ENCODE measurements at regions not wholly inside any gene's neighbourhood (a gene's known extent, or its start where the extent isn't known, plus 50 kb on each side); places are given as distances from the start of the nearest gene placed in this dataset.
A peak's percentile ranks its signal among the peaks of the same experiment; 100 is the strongest.

DNA sequence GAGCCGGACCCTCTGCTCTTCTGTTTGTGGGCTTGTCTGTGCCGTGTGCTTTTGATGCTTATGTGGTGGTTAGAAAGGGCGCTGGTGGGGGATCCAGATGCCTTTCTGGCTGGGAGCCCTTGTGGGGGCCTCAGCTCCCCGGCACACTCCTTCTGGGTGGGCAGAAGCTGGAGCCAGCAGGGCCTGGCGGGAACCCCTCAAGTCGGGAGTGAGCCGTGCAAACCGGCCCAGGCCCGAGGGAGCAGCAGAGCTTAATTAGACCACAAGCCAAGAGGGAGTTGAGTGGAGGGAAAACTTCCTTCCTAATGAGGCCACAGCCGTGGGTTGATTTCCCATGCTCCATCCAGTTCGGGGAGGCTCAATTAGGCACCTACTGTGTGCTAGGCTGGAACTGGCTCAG, 76.0 kb upstream of the RNU6ATAC start:
- CTCF ChIA-PET: interaction anchor here (0.6 kb wide), 1 partner anchor 101 kb away, joined by 3 read pairs; no protein-coding TSS in a partner anchor
- Mint-ChIP-seq H3K27ac (no peak overlapping the region), H3K9me3 (no peaks in the 10 kb centered on the region), H3K27me3 (ENCODE audit: low read depth) (no peaks in the 10 kb centered on the region), H3K4me1 (ENCODE audit: low read depth) (peaks cover 12% of the 10 kb centered on the region), H3K36me3 (ENCODE audit: low read depth) (no peaks in the 10 kb centered on the region), H3K4me3 (no peak overlapping the region)
- no peak for DNase-seq
- intact Hi-C loops (cut with micrococcal nuclease): no loop called here

DNA sequence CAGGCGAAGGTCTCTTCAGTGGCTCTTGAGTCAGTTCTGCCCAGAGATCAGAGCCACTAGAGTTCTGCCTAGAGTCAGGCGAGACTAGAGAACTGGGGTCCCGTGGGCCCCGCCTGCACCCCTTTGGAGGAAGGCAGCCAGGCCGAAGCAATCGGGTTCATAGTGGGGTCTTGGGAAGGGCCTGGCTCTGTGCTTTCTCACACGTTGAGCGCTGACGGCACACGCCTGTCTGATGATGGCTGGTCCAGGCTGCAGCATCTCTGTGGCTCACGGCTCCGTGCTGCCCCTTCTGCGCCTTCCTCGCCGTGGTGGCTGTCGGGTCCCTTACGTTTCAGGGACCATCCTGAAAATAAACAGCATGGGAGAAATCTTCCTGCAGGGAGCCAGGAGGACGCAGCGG, 78.3 kb upstream of the RNU6ATAC start:
- H3K27ac Mint-ChIP-seq: no peak overlapping the region

DNA sequence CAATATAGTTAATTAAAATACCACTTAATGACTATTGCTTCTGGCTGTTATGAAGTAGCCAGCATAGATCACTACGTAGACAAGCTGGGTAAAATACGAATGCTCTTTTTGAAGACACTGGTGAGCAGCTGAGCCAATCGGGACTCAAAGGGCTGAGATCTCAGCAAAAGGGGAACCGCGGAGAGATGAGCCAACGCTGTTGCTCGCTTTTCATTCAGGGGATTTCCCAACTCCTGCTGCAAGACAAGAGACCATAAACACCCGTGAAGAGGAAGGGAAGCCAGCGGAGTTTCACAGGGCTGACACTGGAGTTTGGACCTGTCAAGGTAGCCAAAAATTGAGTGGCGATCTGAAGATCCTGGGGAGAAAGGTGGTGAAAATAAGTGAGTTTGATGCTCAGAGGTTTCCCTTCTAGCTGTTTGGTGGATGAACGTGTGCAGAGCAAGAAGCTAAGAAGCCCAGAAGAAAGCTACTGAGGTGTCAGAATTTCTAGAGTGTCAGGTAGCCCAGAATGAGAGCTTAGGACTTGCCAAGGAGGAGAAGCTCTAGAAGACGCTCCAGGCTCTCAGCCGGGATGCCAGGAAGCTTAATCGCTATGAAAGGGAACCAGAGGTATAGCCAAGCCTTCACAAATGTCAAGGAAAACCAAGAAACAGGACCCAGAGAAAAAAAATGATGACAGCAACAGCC, 79.6 kb upstream of the RNU6ATAC start:
- peak; percentile 72 for DNase-seq
- peaks cover 8% of the 10 kb centered on the region for H3K9me3 Mint-ChIP-seq
- no peak overlapping the region for H3K27ac Mint-ChIP-seq
- peaks cover 12% of the 10 kb centered on the region for H3K4me1 Mint-ChIP-seq (ENCODE audit: low read depth)
- H3K27me3 Mint-ChIP-seq (ENCODE audit: low read depth): no peaks in the 10 kb centered on the region
- no peaks in the 10 kb centered on the region for H3K36me3 Mint-ChIP-seq (ENCODE audit: low read depth)
- no peak overlapping the region for H3K4me3 Mint-ChIP-seq
- intact Hi-C loops (cut with micrococcal nuclease): no loop called here
- CTCF ChIA-PET: interaction anchor here (1.0 kb wide), 1 partner anchor 73 kb away, joined by 4 read pairs; no protein-coding TSS in a partner anchor

More for the DNA sequence above, 78.3 kb upstream of the RNU6ATAC start:
- Mint-ChIP-seq H3K27me3 (ENCODE audit: low read depth) (no peaks in the 10 kb centered on the region), H3K36me3 (ENCODE audit: low read depth) (no peaks in the 10 kb centered on the region), H3K4me1 (ENCODE audit: low read depth) (peaks cover 12% of the 10 kb centered on the region), H3K9me3 (peaks cover 2% of the 10 kb centered on the region), H3K4me3 (no peak overlapping the region)
- CTCF ChIA-PET: interaction anchor here (0.7 kb wide), 1 partner anchor 80 kb away, joined by 3 read pairs; no protein-coding TSS in a partner anchor
- intact Hi-C loops (cut with micrococcal nuclease): no loop called here
- no peak for DNase-seq

DNA sequence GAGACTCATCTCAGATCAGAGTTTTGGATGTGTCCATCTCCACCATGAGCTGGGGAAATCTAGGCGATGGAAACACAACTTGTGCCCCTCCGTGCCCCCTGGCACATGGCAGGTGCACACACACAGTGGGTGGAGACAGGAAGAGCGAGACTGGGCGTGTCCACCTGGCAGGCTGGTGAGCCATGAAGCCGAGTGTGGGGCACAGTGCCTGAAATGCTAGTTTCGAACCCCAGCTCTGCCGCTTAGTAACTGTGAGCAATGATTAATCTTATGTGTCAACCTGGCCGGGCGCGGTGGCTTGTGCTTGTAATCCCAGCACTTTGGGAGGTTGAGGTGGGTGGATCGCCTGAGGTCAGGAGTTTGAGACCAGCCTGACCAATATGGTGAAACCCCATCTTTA, 80.8 kb upstream of the RNU6ATAC start:
- CTCF ChIA-PET: interaction anchor here (0.9 kb wide), 1 partner anchor 74 kb away, joined by 3 read pairs; no protein-coding TSS in a partner anchor
- no peak overlapping the region for H3K27ac Mint-ChIP-seq

DNA sequence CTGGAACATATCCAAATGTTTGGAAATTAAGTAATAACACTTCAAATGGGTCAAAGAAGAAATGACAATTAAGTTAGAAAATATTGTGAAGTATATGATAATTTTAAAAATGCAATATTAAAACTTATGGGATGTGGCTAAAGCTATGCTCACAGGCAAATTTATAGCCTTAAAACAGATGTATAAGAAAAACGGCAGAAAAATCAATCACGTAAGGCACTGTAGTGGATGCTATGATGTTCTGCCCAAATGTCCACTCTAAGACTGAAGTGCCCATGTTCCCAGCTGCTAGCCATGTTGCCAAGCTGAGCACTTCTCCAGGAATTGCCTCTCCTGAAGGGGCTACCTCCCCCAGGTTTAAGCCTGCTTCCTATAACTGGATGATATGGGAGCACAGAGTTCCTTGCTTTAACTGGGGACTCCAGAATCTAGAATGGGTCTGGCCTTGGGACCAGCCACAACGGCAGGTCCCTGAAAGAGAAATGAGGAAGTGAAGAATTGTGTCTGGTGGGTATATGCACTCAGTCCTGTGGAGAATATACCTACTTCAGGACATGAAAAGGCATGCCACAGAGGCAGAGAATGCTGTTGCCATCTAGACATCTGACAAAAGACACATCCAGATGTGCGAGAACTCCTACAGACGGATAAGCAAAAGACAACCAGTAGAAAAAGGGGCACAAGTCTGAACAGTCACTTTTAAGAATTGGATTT, 78.2 kb upstream of the RXRA start:
- Mint-ChIP-seq H3K36me3 (ENCODE audit: low read depth) (no peaks in the 10 kb centered on the region), H3K9me3 (peaks cover 8% of the 10 kb centered on the region), H3K4me3 (no peak overlapping the region), H3K27me3 (ENCODE audit: low read depth) (no peaks in the 10 kb centered on the region), H3K27ac (no peak overlapping the region), H3K4me1 (ENCODE audit: low read depth) (peaks cover 5% of the 10 kb centered on the region)
- no peak for DNase-seq
- CTCF ChIA-PET: no interaction called here
- intact Hi-C loops (cut with micrococcal nuclease): no loop called here

More for the DNA sequence above, 80.8 kb upstream of the RNU6ATAC start:
- no peak overlapping the region for H3K4me3 Mint-ChIP-seq
- peaks cover 8% of the 10 kb centered on the region for H3K9me3 Mint-ChIP-seq
- intact Hi-C loops (cut with micrococcal nuclease): no loop called here
- peaks cover 12% of the 10 kb centered on the region for H3K4me1 Mint-ChIP-seq (ENCODE audit: low read depth)
- H3K27me3 Mint-ChIP-seq (ENCODE audit: low read depth): no peaks in the 10 kb centered on the region
- DNase-seq: no peak
- H3K36me3 Mint-ChIP-seq (ENCODE audit: low read depth): no peaks in the 10 kb centered on the region

DNA sequence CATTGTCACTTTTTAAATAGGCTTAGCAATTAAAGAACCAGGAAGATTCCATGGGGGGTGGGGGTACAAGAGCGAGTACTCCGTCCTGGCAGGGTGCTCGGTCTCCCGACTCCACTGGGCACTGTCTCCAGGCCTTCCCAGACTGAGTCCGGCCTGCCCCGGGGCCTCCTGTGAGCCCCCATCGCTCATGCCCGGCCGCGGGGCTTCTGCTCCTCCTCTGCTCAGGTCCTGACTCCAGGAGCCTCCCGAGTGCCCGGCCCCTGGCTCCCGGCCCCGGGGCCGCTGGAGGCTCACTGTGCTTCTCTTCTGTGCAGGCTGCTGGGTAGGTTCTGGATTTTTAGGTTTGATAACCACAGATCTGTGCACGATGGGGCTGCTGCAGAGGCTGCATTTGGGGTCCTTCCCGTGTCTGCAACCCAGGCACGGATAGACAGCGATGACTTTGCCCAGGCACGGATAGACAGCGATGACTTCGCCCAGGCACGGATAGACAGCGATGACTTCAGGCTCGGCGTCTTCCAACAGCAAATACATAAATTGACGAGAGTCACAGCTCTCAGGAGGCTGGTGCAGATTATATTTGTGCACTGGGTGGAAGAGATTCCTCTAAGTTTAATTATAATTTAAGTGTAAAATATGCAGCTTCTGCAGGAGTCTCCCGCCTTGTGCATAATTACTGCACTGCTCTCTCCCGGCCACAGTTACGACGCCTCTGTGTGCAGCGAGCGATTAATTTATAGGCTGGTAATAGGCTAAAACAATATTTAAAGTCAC, 74.8 kb upstream of the RXRA start:
- Mint-ChIP-seq H3K9me3 (peaks cover 8% of the 10 kb centered on the region), H3K4me1 (ENCODE audit: low read depth) (no peaks in the 10 kb centered on the region), H3K36me3 (ENCODE audit: low read depth) (no peaks in the 10 kb centered on the region), H3K4me3 (no peak overlapping the region), H3K27me3 (ENCODE audit: low read depth) (no peaks in the 10 kb centered on the region), H3K27ac (no peak overlapping the region)
- no peak for DNase-seq
- intact Hi-C loops (cut with micrococcal nuclease): no loop called here
- CTCF ChIA-PET: no interaction called here

DNA sequence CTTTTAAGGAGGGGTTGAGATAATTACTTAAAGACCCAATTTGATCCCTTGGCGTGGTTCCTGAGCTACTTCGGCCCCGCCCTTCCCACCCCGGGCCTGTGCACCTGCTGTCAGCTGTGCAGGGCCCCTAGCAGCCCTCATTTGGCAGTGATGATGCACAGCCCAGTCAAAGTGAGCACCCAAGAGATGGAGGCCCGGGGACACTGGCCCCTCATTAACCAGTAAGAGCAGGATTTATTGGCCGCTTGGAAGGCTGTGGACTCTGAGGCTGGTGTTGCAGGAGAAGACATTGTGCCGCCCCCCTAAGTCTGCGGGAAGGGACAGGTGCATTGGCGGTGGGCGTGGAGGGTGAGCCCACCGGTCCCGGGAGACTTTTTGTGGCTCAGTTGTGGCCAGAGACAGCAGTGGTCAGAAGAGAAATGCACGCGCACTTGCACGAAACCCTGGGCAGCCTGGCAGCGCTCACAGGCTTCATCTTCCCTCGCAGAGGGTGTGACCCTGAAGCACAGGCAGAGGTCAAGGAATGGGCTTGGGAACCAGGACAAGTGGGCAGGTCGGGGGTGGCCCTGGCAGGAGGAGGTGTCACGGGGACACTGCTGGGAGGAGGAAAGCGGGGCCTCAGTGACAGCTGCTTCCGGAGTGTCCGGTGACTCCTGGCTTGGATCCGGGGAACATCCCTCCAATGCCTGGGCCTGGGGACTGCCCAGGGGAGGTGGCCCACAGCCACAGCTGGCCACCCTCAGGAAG, 74.0 kb upstream of the RXRA start:
- Mint-ChIP-seq H3K4me3 (no peak overlapping the region), H3K9me3 (peaks cover 8% of the 10 kb centered on the region), H3K27me3 (ENCODE audit: low read depth) (no peaks in the 10 kb centered on the region), H3K36me3 (ENCODE audit: low read depth) (no peaks in the 10 kb centered on the region), H3K27ac (no peak overlapping the region), H3K4me1 (ENCODE audit: low read depth) (no peaks in the 10 kb centered on the region)
- DNase-seq: no peak
- CTCF ChIA-PET: no interaction called here
- intact Hi-C loops (cut with micrococcal nuclease): no loop called here

DNA sequence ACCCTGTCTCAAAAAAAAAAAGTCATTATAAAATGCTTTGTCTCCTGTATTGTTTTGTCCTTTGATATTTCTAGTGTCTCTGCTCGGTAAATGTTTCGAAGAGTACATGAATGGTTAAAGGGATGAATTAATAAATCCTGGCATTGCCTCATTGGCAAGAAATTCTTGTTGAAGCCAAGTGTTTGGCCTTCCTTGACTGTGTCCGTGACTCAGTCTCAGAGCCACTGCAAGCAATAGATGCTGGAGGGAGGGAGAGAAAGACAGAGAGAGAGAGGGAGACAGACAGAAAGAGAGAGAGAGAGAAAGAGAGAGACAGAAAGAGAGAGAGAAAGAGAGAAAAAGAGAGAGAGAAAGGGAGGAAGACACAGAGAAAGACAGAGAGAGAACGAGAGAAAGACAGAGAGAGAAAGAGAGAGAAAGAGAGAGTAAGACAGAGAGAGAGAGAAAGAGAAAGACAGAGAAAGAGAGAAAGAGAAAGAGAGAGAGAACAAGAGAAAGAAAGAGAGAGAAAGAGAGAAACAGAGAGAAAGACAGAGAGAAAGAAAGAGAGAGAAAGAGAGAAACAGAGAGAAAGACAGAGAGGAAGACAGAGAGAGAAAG, 72.5 kb upstream of the RXRA start:
- no peak overlapping the region for H3K4me3 Mint-ChIP-seq
- no peaks in the 10 kb centered on the region for H3K9me3 Mint-ChIP-seq
- H3K27me3 Mint-ChIP-seq (ENCODE audit: low read depth): no peaks in the 10 kb centered on the region
- no peak overlapping the region for H3K27ac Mint-ChIP-seq
- no peaks in the 10 kb centered on the region for H3K4me1 Mint-ChIP-seq (ENCODE audit: low read depth)
- intact Hi-C loops (cut with micrococcal nuclease): no loop called here
- H3K36me3 Mint-ChIP-seq (ENCODE audit: low read depth): no peaks in the 10 kb centered on the region
- CTCF ChIA-PET: no interaction called here
- no peak for DNase-seq

DNA sequence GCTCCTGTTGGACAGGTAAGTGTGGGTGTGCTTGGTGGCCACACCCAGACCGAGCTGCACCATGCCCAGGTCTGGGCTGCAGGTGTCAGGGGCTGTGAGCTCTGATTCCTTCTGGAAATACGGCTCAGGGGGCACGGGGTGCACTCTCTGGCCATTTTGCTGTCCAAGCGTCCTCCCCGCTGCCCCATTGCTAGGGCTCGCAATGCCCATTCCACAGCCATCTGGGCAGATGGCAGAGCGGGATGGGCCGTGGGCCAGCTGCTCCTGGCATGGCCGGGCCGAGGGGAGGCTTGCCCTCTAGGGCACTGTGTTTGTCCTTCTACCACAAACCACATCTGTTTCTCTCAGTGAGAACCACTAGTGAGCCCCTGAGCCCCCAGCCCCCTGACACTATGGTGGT, 67.9 kb upstream of the RXRA start:
- Mint-ChIP-seq H3K9me3 (no peaks in the 10 kb centered on the region), H3K27ac (no peak overlapping the region), H3K27me3 (ENCODE audit: low read depth) (no peaks in the 10 kb centered on the region), H3K36me3 (ENCODE audit: low read depth) (no peaks in the 10 kb centered on the region), H3K4me3 (no peak overlapping the region), H3K4me1 (ENCODE audit: low read depth) (no peaks in the 10 kb centered on the region)
- CTCF ChIA-PET: no interaction called here
- intact Hi-C loops (cut with micrococcal nuclease): no loop called here
- DNase-seq: no peak

DNA sequence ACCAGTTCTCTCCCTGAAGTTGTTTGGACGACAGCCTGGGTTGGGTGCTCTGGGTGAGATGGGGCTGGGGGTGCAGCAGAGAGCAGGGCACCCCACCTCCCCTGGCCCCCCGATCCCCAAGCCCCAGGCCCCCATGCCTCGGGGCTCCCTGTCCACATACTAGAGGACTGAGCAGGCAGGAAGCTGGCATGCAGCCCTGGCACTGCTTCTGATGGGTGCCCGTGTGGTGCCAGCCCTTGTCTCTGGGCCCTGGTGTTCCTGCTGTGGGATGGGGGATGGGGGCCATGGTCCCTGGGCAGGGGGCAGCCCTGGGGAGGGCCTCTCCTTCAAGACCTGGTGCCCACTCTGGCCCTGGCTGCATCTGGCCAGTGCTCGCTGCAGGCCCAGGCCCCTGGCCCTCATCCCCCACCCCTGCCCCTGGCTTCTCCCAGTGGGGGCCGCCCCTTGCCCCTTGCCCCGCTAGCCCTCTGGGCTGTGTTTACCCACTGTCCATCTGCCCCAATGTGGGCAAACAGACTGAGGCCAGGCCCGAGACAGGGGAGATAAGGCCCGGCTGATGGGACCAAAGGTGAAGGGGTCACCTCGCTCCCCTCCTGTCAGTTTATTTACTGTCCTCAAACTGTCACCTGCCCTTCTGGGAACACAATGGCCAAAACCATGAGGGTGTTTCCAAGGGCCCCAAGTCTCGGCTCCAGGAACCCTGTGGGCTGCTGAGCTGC, 67.3 kb upstream of the RXRA start:
- Mint-ChIP-seq H3K9me3 (no peaks in the 10 kb centered on the region), H3K27ac (no peak overlapping the region), H3K4me1 (ENCODE audit: low read depth) (no peaks in the 10 kb centered on the region), H3K4me3 (no peak overlapping the region), H3K27me3 (ENCODE audit: low read depth) (peaks cover 2% of the 10 kb centered on the region), H3K36me3 (ENCODE audit: low read depth) (no peaks in the 10 kb centered on the region)
- CTCF ChIA-PET: no interaction called here
- no peak for DNase-seq
- intact Hi-C loops (cut with micrococcal nuclease): no loop called here

DNA sequence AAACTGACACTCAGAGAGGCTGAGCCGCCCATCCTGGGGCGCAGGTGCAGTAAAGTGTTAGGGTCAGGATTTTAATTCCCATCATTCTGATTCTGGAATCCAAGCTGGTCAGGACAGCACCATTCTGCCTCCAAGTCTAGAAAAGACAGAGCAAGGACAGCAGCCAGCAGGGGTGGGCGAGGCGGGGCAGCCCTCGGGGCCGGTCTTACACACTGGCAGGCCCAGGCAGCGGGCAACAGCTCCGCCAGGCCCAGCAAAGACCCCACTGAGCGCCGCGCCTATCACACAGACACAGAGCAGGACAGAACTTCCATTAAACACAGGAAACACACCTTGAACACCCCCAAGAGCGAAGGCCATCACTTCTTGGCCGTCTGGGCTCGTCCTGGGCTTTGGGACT, 66.5 kb upstream of the RXRA start:
- Mint-ChIP-seq H3K27me3 (ENCODE audit: low read depth) (peaks cover 2% of the 10 kb centered on the region), H3K9me3 (no peaks in the 10 kb centered on the region), H3K4me3 (no peak overlapping the region), H3K4me1 (ENCODE audit: low read depth) (no peaks in the 10 kb centered on the region), H3K27ac (no peak overlapping the region), H3K36me3 (ENCODE audit: low read depth) (no peaks in the 10 kb centered on the region)
- no peak for DNase-seq
- CTCF ChIA-PET: no interaction called here
- intact Hi-C loops (cut with micrococcal nuclease): no loop called here
